Bronchial epithelial cell (primary cell): ENCODE measurements at regions not wholly inside any gene's neighbourhood (a gene's known extent, or its start where the extent isn't known, plus 50 kb on each side); places are given as distances from the start of the nearest gene placed in this dataset.
"Not testable (repeated sequence)": the region's sequence is repeated elsewhere in the genome, so short reads cannot be mapped to it uniquely, and the experiment has no call there.

Source experiments
- DNase-seq: peaks from one replicate; pipeline ENCODE4 v3.0.0-alpha.2; 2010; ENCODE audit warnings: low read depth
- FAIRE-seq: peaks from 2 replicates; lab custom pipeline; 2011; peaks lifted over from hg19 to GRCh38; lab: Jason Lieb, UNC
- H3K27me3 ChIP-seq: 2 replicates; pipeline ENCODE4 v1.5.1; 2011; ENCODE audit warnings: low read length; ENCODE audit not compliant: control insufficient read depth, insufficient read depth
- H3K36me3 ChIP-seq: 2 replicates; pipeline ENCODE4 v1.5.1; 2011; ENCODE audit warnings: low read length; ENCODE audit not compliant: control insufficient read depth, insufficient read depth
- H3K4me3 ChIP-seq: 2 replicates; pipeline ENCODE4 v1.5.1; 2011; ENCODE audit warnings: mild to moderate bottlenecking, low read depth, low read length, control low read depth
- TF ChIP-seq, protein P1 (sequence below): IDR thresholded peaks from 2 replicates; pipeline ENCODE4 v1.5.1; 2011; ENCODE audit warnings: mild to moderate bottlenecking, moderate library complexity, low read length, control low read depth, inconsistent platforms; ENCODE audit not compliant: insufficient read depth, severe bottlenecking

DNA sequence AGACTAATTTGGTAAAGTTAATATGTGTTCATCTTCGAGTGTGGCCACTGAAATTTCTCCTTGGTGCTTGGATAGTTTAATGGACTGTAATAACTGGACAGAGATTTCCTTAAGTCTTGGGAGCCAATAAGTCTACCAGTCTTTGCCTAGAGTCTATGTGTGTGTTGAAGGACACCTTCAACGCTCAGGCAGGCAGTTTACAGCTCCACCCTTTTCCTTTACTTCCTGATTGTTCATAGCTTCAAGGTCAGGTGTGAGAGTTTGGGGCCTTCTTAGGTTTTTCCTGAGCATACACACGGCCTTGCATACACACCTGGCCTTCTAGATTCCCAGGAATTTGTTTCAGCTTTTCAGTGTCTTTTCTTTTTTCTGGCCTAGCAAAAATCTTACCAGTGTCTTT, 355.3 kb upstream of the AMOT start:
- TF ChIP-seq, protein P1, sequence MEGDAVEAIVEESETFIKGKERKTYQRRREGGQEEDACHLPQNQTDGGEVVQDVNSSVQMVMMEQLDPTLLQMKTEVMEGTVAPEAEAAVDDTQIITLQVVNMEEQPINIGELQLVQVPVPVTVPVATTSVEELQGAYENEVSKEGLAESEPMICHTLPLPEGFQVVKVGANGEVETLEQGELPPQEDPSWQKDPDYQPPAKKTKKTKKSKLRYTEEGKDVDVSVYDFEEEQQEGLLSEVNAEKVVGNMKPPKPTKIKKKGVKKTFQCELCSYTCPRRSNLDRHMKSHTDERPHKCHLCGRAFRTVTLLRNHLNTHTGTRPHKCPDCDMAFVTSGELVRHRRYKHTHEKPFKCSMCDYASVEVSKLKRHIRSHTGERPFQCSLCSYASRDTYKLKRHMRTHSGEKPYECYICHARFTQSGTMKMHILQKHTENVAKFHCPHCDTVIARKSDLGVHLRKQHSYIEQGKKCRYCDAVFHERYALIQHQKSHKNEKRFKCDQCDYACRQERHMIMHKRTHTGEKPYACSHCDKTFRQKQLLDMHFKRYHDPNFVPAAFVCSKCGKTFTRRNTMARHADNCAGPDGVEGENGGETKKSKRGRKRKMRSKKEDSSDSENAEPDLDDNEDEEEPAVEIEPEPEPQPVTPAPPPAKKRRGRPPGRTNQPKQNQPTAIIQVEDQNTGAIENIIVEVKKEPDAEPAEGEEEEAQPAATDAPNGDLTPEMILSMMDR = no peak
- H3K4me3 ChIP-seq = no peak overlapping the region
- no peaks in the 10 kb centered on the region for H3K36me3 ChIP-seq
- DNase-seq (no peak), FAIRE-seq (no peak)
- H3K27me3 ChIP-seq = no peaks in the 10 kb centered on the region

DNA sequence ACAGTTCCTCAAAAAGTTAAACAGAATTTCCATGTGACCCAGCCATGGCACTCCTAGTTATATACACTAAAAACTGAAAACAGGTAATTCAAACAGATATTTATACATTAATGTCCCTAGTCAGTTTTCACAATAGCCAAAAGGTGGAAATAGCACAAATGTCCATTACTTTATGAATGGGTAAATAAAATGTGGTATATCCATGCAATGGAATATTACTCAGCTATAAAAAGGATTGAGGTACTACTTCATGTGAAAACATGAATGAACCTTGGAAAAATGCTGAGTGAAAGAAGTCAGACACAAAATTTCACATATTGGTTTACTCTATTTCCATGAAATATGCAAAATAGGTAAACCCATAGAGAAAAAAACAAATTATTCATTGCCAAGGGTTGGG, 351.8 kb upstream of the AMOT start:
- FAIRE-seq = no peak
- DNase-seq = no peak
- no peak overlapping the region for H3K4me3 ChIP-seq
- no peaks in the 10 kb centered on the region for H3K27me3 ChIP-seq
- TF ChIP-seq, protein P1 = no peak
- no peaks in the 10 kb centered on the region for H3K36me3 ChIP-seq

DNA sequence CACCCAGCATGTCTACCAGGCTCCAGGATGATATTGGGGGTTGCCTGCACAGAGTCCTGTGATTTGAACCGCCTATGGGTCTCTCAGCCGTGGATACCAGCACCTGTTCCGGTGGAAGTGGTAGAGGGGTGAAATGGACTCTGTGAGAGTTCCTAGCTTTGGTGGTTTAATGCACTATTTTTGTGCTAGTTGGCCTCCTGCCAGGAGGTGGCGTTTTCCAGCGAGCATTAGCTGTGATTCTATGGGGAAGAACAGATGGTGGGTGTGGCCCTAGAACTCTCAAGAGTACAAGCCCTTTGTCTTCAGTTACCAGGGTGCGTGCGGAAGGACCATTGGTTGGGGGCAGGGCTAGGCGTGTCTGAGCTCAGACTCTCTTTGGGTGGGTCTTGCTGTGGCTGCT, 316.9 kb upstream of the AMOT start:
- Histone ChIP-seq H3K4me3 (no peak overlapping the region), H3K27me3 (no peaks in the 10 kb centered on the region), H3K36me3 (no peaks in the 10 kb centered on the region)
- FAIRE-seq (no peak), DNase-seq (no peak)
- TF ChIP-seq, protein P1 = no peak

DNA sequence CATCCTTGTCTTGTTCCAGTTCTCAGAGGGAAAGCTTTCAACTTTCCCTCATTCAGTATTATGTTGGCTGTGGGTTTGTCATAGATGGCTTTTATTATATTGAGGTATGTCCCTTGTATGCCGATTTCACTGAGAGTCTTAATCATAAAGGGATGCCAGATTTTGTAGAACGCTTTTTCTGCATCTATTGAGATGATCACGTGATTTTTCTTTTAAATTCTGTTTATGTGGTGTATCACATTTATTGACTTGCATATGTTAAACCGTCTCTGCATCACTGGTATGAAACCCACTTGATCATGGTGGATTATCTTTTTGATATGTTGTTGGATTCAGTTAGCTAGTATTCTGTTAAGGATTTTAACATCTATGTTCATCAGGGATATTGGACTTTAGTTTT, 313.7 kb upstream of the AMOT start:
- not testable (repeated sequence) for H3K36me3 ChIP-seq, FAIRE-seq, H3K4me3 ChIP-seq, H3K27me3 ChIP-seq, DNase-seq

DNA sequence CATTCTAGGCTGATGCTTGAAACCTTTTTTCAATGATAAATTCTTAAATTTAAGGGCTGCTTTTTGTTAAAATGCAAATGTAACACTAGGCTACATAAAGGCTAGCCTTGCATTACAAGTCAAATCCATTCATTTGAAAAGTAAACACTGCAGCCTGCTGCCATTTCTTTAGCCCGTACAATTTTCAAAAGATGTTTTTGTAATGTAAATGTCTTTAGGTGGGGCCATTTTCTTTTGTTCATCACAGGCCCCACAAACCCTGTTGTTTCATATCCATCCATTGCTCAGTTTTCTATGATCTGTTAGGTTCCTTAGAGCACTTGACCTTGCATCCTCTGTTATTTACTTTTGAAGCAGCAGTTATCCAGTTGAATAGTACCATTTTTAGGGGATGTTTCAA, 296.2 kb upstream of the AMOT start:
- H3K36me3 ChIP-seq = no peaks in the 10 kb centered on the region
- FAIRE-seq (no peak), DNase-seq (no peak)
- TF ChIP-seq, protein P1 = no peak
- H3K27me3 ChIP-seq = no peaks in the 10 kb centered on the region
- H3K4me3 ChIP-seq = no peak overlapping the region

DNA sequence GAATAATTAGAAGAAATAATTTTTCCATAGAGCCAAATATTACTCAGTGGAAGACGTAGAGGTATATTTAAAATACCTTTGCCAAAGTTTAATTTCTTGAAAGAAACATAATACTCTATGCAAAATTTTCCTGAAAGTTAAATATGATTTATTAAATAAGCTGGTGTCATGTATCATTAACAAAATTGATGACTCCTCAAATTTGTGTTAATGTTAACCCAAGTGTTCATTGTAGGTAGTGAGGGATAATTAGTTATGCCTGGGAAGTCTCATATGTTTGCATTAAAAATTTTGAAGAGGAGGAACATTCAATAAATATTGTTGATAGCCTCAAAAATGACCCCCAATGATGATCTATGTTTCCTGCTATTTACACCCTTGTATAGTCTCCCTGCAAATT, 292.7 kb upstream of the AMOT start:
- DNase-seq = no peak
- H3K27me3 ChIP-seq = no peaks in the 10 kb centered on the region
- no peak for FAIRE-seq
- H3K4me3 ChIP-seq = no peak overlapping the region
- TF ChIP-seq, protein P1 = no peak
- no peaks in the 10 kb centered on the region for H3K36me3 ChIP-seq
